ENCODE measurements at regions not wholly inside any gene's neighbourhood (a gene's known extent, or its start where the extent isn't known, plus 50 kb on each side); places are given as distances from the start of the nearest gene placed in this dataset.
"Not testable (repeated sequence)": the region's sequence is repeated elsewhere in the genome, so short reads cannot be mapped to it uniquely, and the experiment has no call there.

GRCh38 chr1:245060684-245061374 lies 94.0 kb upstream of the KIF26B start:
- ATAC-seq = no peak
- H3K9me3 ChIP-seq = no peaks in the 10 kb centered on the region
- H3K36me3 ChIP-seq = no peaks in the 10 kb centered on the region
- DNase-seq = no peak
- no peaks in the 10 kb centered on the region for H3K4me1 ChIP-seq
- H3K27me3 ChIP-seq = no peaks in the 10 kb centered on the region
- intact Hi-C loops (cut with DNase I) = no loop called here
- no peak for TF ChIP-seq CTCF (IDR thresholded peaks at IDR 0.05)
- H3K4me3 ChIP-seq = no peak overlapping the region
- no peak overlapping the region for H3K27ac ChIP-seq

- Histone ChIP-seq H3K27me3 (no peaks in the 10 kb centered on the region), H3K9me3 (no peaks in the 10 kb centered on the region), H3K27ac (no peak overlapping the region), H3K4me3 (no peak overlapping the region), H3K36me3 (no peaks in the 10 kb centered on the region), H3K4me1 (no peaks in the 10 kb centered on the region)
- no peak for DNase-seq
- intact Hi-C loops (cut with DNase I) = no loop called here
- ATAC-seq = no peak
- TF ChIP-seq CTCF (IDR thresholded peaks at IDR 0.05) = no peak
Measured at GRCh38 chr1:245059806-245060424, 94.9 kb upstream of the KIF26B start.

GRCh38 chr1:245058882-245059281 lies 95.9 kb upstream of the KIF26B start:
- intact Hi-C loops (cut with DNase I) = no loop called here
- Histone ChIP-seq H3K27ac (no peak overlapping the region), H3K27me3 (no peaks in the 10 kb centered on the region), H3K9me3 (no peaks in the 10 kb centered on the region), H3K36me3 (no peaks in the 10 kb centered on the region), H3K4me1 (no peaks in the 10 kb centered on the region), H3K4me3 (no peak overlapping the region)
- no peak for TF ChIP-seq CTCF (IDR thresholded peaks at IDR 0.05)
- no peak for ATAC-seq
- no peak for DNase-seq

- intact Hi-C loops (cut with DNase I) = no loop called here
- no peaks in the 10 kb centered on the region for H3K4me1 ChIP-seq
- no peaks in the 10 kb centered on the region for H3K9me3 ChIP-seq
- no peak for ATAC-seq
- DNase-seq = no peak
- no peaks in the 10 kb centered on the region for H3K36me3 ChIP-seq
- TF ChIP-seq CTCF (IDR thresholded peaks at IDR 0.05) = no peak
- H3K4me3 ChIP-seq = no peak overlapping the region
- no peaks in the 10 kb centered on the region for H3K27me3 ChIP-seq
- H3K27ac ChIP-seq = no peak overlapping the region
Measured at GRCh38 chr1:245058436-245058835, 96.3 kb upstream of the KIF26B start.

- intact Hi-C loops (cut with DNase I) = no loop called here
- ATAC-seq (peak; percentile 43), DNase-seq (no peak)
- Histone ChIP-seq H3K27me3 (no peaks in the 10 kb centered on the region), H3K36me3 (no peaks in the 10 kb centered on the region), H3K4me1 (peaks cover 5% of the 10 kb centered on the region), H3K4me3 (no peak overlapping the region), H3K9me3 (no peaks in the 10 kb centered on the region), H3K27ac (no peak overlapping the region)
- TF ChIP-seq CTCF (IDR thresholded peaks at IDR 0.05) = no peak
Measured at GRCh38 chr1:245056913-245057312, 97.9 kb upstream of the KIF26B start.

- ATAC-seq; DNase-seq; H3K27me3 ChIP-seq; H3K27ac ChIP-seq; H3K36me3 ChIP-seq; H3K9me3 ChIP-seq; intact Hi-C loops (cut with DNase I); H3K4me3 ChIP-seq: not testable (repeated sequence)
- peaks cover 11% of the 10 kb centered on the region for H3K4me1 ChIP-seq
Measured at GRCh38 chr1:245056296-245056695, 98.5 kb upstream of the KIF26B start.
